IMR-90 (cell line): ENCODE measurements at regions not wholly inside any gene's neighbourhood (a gene's known extent, or its start where the extent isn't known, plus 50 kb on each side); places are given as distances from the start of the nearest gene placed in this dataset.

Experiments used
- ATAC-seq: fragments of 200-7000 bp; cut with Tn5 transposase; 2 replicates; pipeline ENCODE4 v1.9.1; 2020; ENCODE audit warnings: low read depth, mild to moderate bottlenecking, moderate library complexity
- BruUV-seq: library from RNA; stranded (reverse); fragments of 400-500 nt; replicated peaks from 2 replicates; lab custom pipeline; 2021; lab: Mats Ljungman, UMichigan
- CTCF ChIA-PET: fragments of 300-600 bp; formaldehyde crosslinking; extraction: SDS; loops from one replicate; lab custom pipeline; 2021; ENCODE audit warnings: antibody characterized with exemption; lab: Yijun Ruan, JAX
- POLR2A ChIA-PET: fragments of 300-600 bp; sonication (Branson Sonifier 250); formaldehyde crosslinking; loops from one replicate; lab custom pipeline; 2022; ENCODE audit warnings: antibody characterized with exemption; ENCODE audit not compliant: unreplicated experiment; lab: Charles Lee
- DNase-seq: peaks from one replicate; pipeline ENCODE4 v3.0.0; 2013
- H2AFZ ChIP-seq: replicated peaks from 2 replicates; pipeline ENCODE3; 2013; ENCODE audit warnings: low read length, mild to moderate bottlenecking; ENCODE audit not compliant: poor library complexity
- H2AK5ac ChIP-seq: 2 replicates; pipeline ENCODE4 v1.6.1; 2013; ENCODE audit warnings: low read depth, low read length, inconsistent platforms
- H2AK9ac ChIP-seq: replicated peaks from 2 replicates; pipeline ENCODE3; 2013; ENCODE audit warnings: mild to moderate bottlenecking, low read depth, low read length, moderate library complexity; ENCODE audit not compliant: poor library complexity
- H2BK120ac ChIP-seq: 2 replicates; pipeline ENCODE4 v1.6.1; 2013; ENCODE audit warnings: low read depth, low read length, inconsistent platforms
- H2BK15ac ChIP-seq: 3 replicates; pipeline ENCODE4 v1.6.1; 2013; ENCODE audit warnings: low read depth, low read length, inconsistent platforms
- H2BK20ac ChIP-seq: 2 replicates; pipeline ENCODE4 v1.6.1; 2013; ENCODE audit warnings: low read depth, mild to moderate bottlenecking, inconsistent platforms, low read length, moderate library complexity
- H2BK5ac ChIP-seq: 2 replicates; pipeline ENCODE4 v1.6.1; 2013; ENCODE audit warnings: mild to moderate bottlenecking, low read depth, low read length, inconsistent platforms; ENCODE audit not compliant: poor library complexity, severe bottlenecking
- H3K14ac ChIP-seq: replicated peaks from 2 replicates; pipeline ENCODE4 v1.6.1; 2013; ENCODE audit warnings: low read depth, low read length, inconsistent platforms
- H3K18ac ChIP-seq: 2 replicates; pipeline ENCODE4 v1.6.1; 2013; ENCODE audit warnings: low read depth, low read length, control low read depth
- H3K23ac ChIP-seq: 2 replicates; pipeline ENCODE4 v1.6.1; 2013; ENCODE audit warnings: low read depth, low read length, inconsistent platforms
- H3K27ac ChIP-seq: 2 replicates; pipeline ENCODE4 v1.5.1; 2013; ENCODE audit warnings: mild to moderate bottlenecking, control low read depth, low read length; ENCODE audit not compliant: insufficient read depth
- H3K27me3 ChIP-seq: 2 replicates; pipeline ENCODE4 v1.6.1; 2013; ENCODE audit warnings: low read length; ENCODE audit not compliant: control insufficient read depth, insufficient read depth
- H3K36me3 ChIP-seq: 2 replicates; pipeline ENCODE4 v1.6.1; 2013; ENCODE audit warnings: low read length, mixed read lengths; ENCODE audit not compliant: control insufficient read depth, insufficient read depth
- H3K4ac ChIP-seq: 2 replicates; pipeline ENCODE4 v1.6.1; 2013; ENCODE audit warnings: low read depth, low read length, inconsistent platforms
- H3K4me1 ChIP-seq: 2 replicates; pipeline ENCODE4 v1.6.1; 2013; ENCODE audit warnings: low read length, mixed read lengths; ENCODE audit not compliant: control insufficient read depth, insufficient read depth
- H3K4me2 ChIP-seq: 2 replicates; pipeline ENCODE4 v1.6.1; 2013; ENCODE audit warnings: low read depth, mild to moderate bottlenecking, control low read depth, low read length, moderate library complexity
- H3K4me3 ChIP-seq: 2 replicates; pipeline ENCODE4 v1.5.1; 2013; ENCODE audit warnings: low read depth, mild to moderate bottlenecking, control low read depth, low read length, moderate library complexity; ENCODE audit not compliant: insufficient read depth
- H3K56ac ChIP-seq: 2 replicates; pipeline ENCODE4 v1.6.1; 2013; ENCODE audit warnings: low read length, inconsistent platforms; ENCODE audit not compliant: insufficient read depth; ENCODE audit errors: extremely low read depth
- H3K79me1 ChIP-seq, 2 experiments: 2 replicates each; pipeline ENCODE4 v1.6.1; 2013; ENCODE audit warnings: low read length in 2 of 2, inconsistent platforms in 1 of 2, low read depth in 1 of 2
- H3K9ac ChIP-seq: 2 replicates; pipeline ENCODE4 v1.6.1; 2013; ENCODE audit warnings: low read depth, low read length, control low read depth
- H3K9me1 ChIP-seq: 2 replicates; pipeline ENCODE4 v1.6.1; 2013; ENCODE audit warnings: low read length, inconsistent platforms; ENCODE audit not compliant: insufficient read depth
- H3K9me3 ChIP-seq: 2 replicates; pipeline ENCODE4 v1.6.1; 2013; ENCODE audit warnings: low read length; ENCODE audit not compliant: control insufficient read depth, insufficient read depth
- H4K20me1 ChIP-seq: 2 replicates; pipeline ENCODE4 v1.6.1; 2013; ENCODE audit warnings: low read length, inconsistent platforms; ENCODE audit not compliant: insufficient read depth
- H4K5ac ChIP-seq: 2 replicates; pipeline ENCODE4 v1.6.1; 2013; ENCODE audit warnings: mild to moderate bottlenecking, low read depth, low read length, control low read depth
- H4K8ac ChIP-seq, 2 experiments: 2 replicates each; pipeline ENCODE4 v1.6.1; 2013; ENCODE audit warnings: low read depth in 2 of 2, low read length in 2 of 2, control low read depth in 1 of 2, inconsistent platforms in 1 of 2
- H4K91ac ChIP-seq: 2 replicates; pipeline ENCODE4 v1.6.1; 2013; ENCODE audit warnings: low read depth, low read length, inconsistent platforms; ENCODE audit not compliant: insufficient read depth
- BHLHE40 ChIP-seq: fragments of 150-350 bp; IDR thresholded peaks from 2 replicates; pipeline ENCODE4 v1.6.1; 2016; ENCODE audit warnings: mild to moderate bottlenecking, low read depth, low read length
- CEBPB ChIP-seq: IDR thresholded peaks from 2 replicates; pipeline ENCODE4 v1.6.1; 2012; ENCODE audit warnings: low read depth, low read length, improper control_type of control experiment
- CHD1 ChIP-seq: IDR thresholded peaks from 2 replicates; pipeline ENCODE4 v1.6.1; 2012; ENCODE audit warnings: low read depth, low read length, improper control_type of control experiment
- CTCF ChIP-seq: conservative IDR thresholded peaks from 2 replicates; pipeline ENCODE4 v1.5.1; 2012; ENCODE audit warnings: mild to moderate bottlenecking, low read depth, low read length, improper control_type of control experiment
- ELK1 ChIP-seq: fragments of 150-350 bp; IDR thresholded peaks from 2 replicates; pipeline ENCODE4 v1.6.1; 2016; ENCODE audit warnings: low read depth, mild to moderate bottlenecking, low read length, moderate library complexity, borderline replicate concordance
- FOS ChIP-seq: fragments of 150-350 bp; IDR thresholded peaks from 2 replicates; pipeline ENCODE4 v1.6.1; 2016; ENCODE audit warnings: low read depth, low read length
- MAFK ChIP-seq: IDR thresholded peaks from 2 replicates; pipeline ENCODE4 v1.6.1; 2012; ENCODE audit warnings: low read depth, low read length, improper control_type of control experiment
- MAZ ChIP-seq: IDR thresholded peaks from 2 replicates; pipeline ENCODE4 v1.6.1; 2012; ENCODE audit warnings: low read depth, mild to moderate bottlenecking, low read length, improper control_type of control experiment, moderate library complexity, borderline replicate concordance
- MXI1 ChIP-seq: IDR thresholded peaks from 2 replicates; pipeline ENCODE4 v1.6.1; 2012; ENCODE audit warnings: low read depth, mild to moderate bottlenecking, low read length, moderate library complexity, borderline replicate concordance
- NFE2L2 ChIP-seq: fragments of 150-350 bp; IDR thresholded peaks from 2 replicates; pipeline ENCODE4 v1.6.1; 2016; ENCODE audit warnings: low read depth, mild to moderate bottlenecking, low read length
- POLR2A ChIP-seq: IDR thresholded peaks from 2 replicates; pipeline ENCODE4 v1.6.1; 2012; ENCODE audit warnings: mild to moderate bottlenecking, low read depth, low read length
- RAD21 ChIP-seq: IDR thresholded peaks from 2 replicates; pipeline ENCODE4 v1.6.1; 2012; ENCODE audit warnings: low read length, improper control_type of control experiment
- RCOR1 ChIP-seq: IDR thresholded peaks from 2 replicates; pipeline ENCODE4 v1.6.1; 2012; ENCODE audit warnings: mild to moderate bottlenecking, low read length, improper control_type of control experiment; ENCODE audit not compliant: insufficient replicate concordance
- SMC3 ChIP-seq: fragments of 150-350 bp; IDR thresholded peaks from 2 replicates; pipeline ENCODE4 v1.6.1; 2016; ENCODE audit warnings: low read depth, mild to moderate bottlenecking, antibody characterized with exemption, low read length, moderate library complexity
- WGBS, 2 experiments: methylation state at CpG; one replicate each; pipeline versions ENCODE4 v1.1.5 to v1.1.7; 2013; ENCODE audit warnings: missing lambda C conversion rate in 2 of 2; ENCODE audit not compliant: insufficient read length in 1 of 2; ENCODE audit errors: extremely low coverage in 2 of 2; 5-methylcytosine and 5-hydroxymethylcytosine counted together
- dilution Hi-C: fragments of 300-500 bp; cut with HindIII; formaldehyde crosslinking; loops from one replicate; pipeline ENCODE4 v1.14.3; 2018; ENCODE audit warnings: low sequenced_read_pairs; ENCODE audit not compliant: unreplicated experiment
- in situ Hi-C: fragments of 300-500 bp; cut with MboI; formaldehyde crosslinking; loops from 3 replicates; pipeline ENCODE4 v1.14.3; 2019; ENCODE audit warnings: low sequenced_read_pairs, inconsistent platforms, mixed read lengths
- intact Hi-C: fragments of 100-400 bp; cut with micrococcal nuclease; formaldehyde crosslinking; loops from 2 replicates; pipeline ENCODE4 v1.10.0; 2022

- H2BK5ac ChIP-seq = peak overlapping the region; percentile 43
- H3K27ac ChIP-seq = no peak overlapping the region
- peak overlapping the region; percentile 65 for H3K18ac ChIP-seq
- no peaks in the 10 kb centered on the region for H3K9me3 ChIP-seq
- no peaks in the 10 kb centered on the region for H3K36me3 ChIP-seq
- BruUV-seq = no TSS peak
- H3K56ac ChIP-seq = no peak overlapping the region
- ATAC-seq (no peak), DNase-seq (peak; percentile 25)
- H2AK9ac ChIP-seq = no peak overlapping the region
- TF ChIP-seq POLR2A = no peak
- no peak for TF ChIP-seq MAZ
- TF ChIP-seq RAD21 = no peak
- TF ChIP-seq MXI1 = no peak
- TF ChIP-seq CHD1 = no peak
- no peak for TF ChIP-seq SMC3
- TF ChIP-seq ELK1 = no peak
- TF ChIP-seq CEBPB = no peak
- no peak for TF ChIP-seq RCOR1
- no peak for TF ChIP-seq NFE2L2
- TF ChIP-seq MAFK = no peak
- no peak for TF ChIP-seq CTCF
- no peak for TF ChIP-seq FOS
- TF ChIP-seq BHLHE40 = no peak
- H3K9ac ChIP-seq = no peak overlapping the region
- intact Hi-C loops (no loop called here), dilution Hi-C loops (no loop called here), in situ Hi-C loops (no loop called here)
- H4K8ac ChIP-seq = no peak overlapping the region
- H3K4me1 ChIP-seq = peaks cover 18% of the 10 kb centered on the region
- ChIA-PET POLR2A (no interaction called here), CTCF (interaction anchor here (2.2 kb wide), 1 partner anchor 49 kb away, joined by 10 read pairs; no protein-coding TSS in a partner anchor)
- peak overlapping the region; percentile 20; the same call in 1 of the 2 replicates for H2BK120ac ChIP-seq
- peak overlapping the region; percentile 9; the same call in 1 of the 2 replicates for H4K91ac ChIP-seq
- H3K79me1 ChIP-seq = no peaks in the 10 kb centered on the region
- 0 out of 2 replicates have a peak overlapping the region, but pooled peaks have one; percentile 2 for H3K4ac ChIP-seq
- peak overlapping the region; percentile 71; the same call in 1 of the 2 replicates for H4K5ac ChIP-seq
- H4K20me1 ChIP-seq = no peaks in the 10 kb centered on the region
- no peak overlapping the region for H3K4me2 ChIP-seq
- no peaks in the 10 kb centered on the region for H3K27me3 ChIP-seq
- 0 out of 2 replicates have a peak overlapping the region, but pooled peaks have one; percentile 33 for H2AK5ac ChIP-seq
- no CpG with 5 or more reads among the region's 1 CpG for WGBS, 2 experiments
- H3K14ac ChIP-seq = no peak overlapping the region
- peak overlapping the region; percentile 88; the same call in 2 of the 3 replicates for H2BK15ac ChIP-seq
- no peak overlapping the region for H3K23ac ChIP-seq
- H2BK20ac ChIP-seq = peak overlapping the region; percentile 13; the same call in 1 of the 2 replicates
- H3K9me1 ChIP-seq = peaks cover 7% of the 10 kb centered on the region; the same call in 1 of the 2 replicates
- no peak overlapping the region for H2AFZ ChIP-seq
- no peak overlapping the region for H3K4me3 ChIP-seq
These were observed 62.6 kb upstream of the HECTD2 start for GRCh38 chr10:91347529-91347928.
